Testis (tissue), 2 donors: ENCODE measurements at regions not wholly inside any gene's neighbourhood (a gene's known extent, or its start where the extent isn't known, plus 50 kb on each side); places are given as distances from the start of the nearest gene placed in this dataset.

Experiments
- CTCF ChIP-seq, 3 experiments: fragments of 450-650 bp in 2 of 3; fragments of 200-600 bp in 1 of 3; sonication (generic) in 1 of 3; IDR thresholded peaks; one replicate each; pipeline ENCODE4 v1.5.1; 2016 to 2019; ENCODE audit warnings: antibody characterized with exemption in 3 of 3, mild to moderate bottlenecking in 2 of 3, moderate library complexity in 1 of 3
- POLR2A ChIP-seq: fragments of 450-650 bp; IDR thresholded peaks from one replicate; pipeline ENCODE4 v1.6.1; 2017; ENCODE audit warnings: antibody characterized with exemption, mild to moderate bottlenecking, moderate library complexity

DNA sequence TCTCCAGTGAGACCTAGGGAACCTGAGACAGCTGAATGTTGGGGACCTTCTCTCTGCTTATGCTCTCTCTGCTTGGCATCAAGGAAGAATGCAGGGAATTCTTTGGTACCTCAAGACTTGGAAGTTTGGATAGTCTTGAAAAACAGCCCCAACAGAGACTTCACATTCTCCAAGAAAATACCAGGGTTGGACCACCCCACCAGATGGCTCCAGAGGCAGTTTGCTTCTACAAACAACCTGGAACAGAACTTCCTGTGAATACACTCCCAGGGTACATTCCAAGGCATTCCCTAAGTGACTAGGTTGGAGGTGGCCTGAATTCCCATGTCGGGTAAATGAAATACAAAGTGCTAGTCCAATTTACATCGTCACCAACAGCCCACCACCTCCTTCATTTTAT, 314.4 kb downstream of the PMP22 start:
- TF ChIP-seq CTCF (IDR thresholded peaks at IDR 0.05) (no peak), POLR2A (no peak)
